NB4 (cell line): ENCODE measurements at regions not wholly inside any gene's neighbourhood (a gene's known extent, or its start where the extent isn't known, plus 50 kb on each side); places are given as distances from the start of the nearest gene placed in this dataset.

Experiments used
- DNase-seq: peaks from one replicate; pipeline ENCODE4 v3.0.0; 2010; ENCODE audit warnings: low read depth
- H3K4me3 ChIP-seq: one replicate; pipeline ENCODE4 v1.5.1; 2011; ENCODE audit warnings: mild to moderate bottlenecking, low read depth, low read length, moderate library complexity
- MYC ChIP-seq: IDR thresholded peaks from 2 replicates; pipeline ENCODE4 v1.6.1; 2011; ENCODE audit warnings: low read depth, low read length
- POLR2A ChIP-seq: IDR thresholded peaks from 2 replicates; pipeline ENCODE4 v1.6.1; 2011; ENCODE audit warnings: mild to moderate bottlenecking; ENCODE audit not compliant: insufficient read length; ENCODE audit errors: extremely low read depth
- TF ChIP-seq, protein P1 (sequence below): IDR thresholded peaks from one replicate; pipeline ENCODE4 v1.5.1; 2012; ENCODE audit warnings: low read depth, low read length
- TF ChIP-seq, protein P2 (sequence below): IDR thresholded peaks from 2 replicates; pipeline ENCODE4 v1.6.1; 2011; ENCODE audit warnings: low read depth, low read length

DNA sequence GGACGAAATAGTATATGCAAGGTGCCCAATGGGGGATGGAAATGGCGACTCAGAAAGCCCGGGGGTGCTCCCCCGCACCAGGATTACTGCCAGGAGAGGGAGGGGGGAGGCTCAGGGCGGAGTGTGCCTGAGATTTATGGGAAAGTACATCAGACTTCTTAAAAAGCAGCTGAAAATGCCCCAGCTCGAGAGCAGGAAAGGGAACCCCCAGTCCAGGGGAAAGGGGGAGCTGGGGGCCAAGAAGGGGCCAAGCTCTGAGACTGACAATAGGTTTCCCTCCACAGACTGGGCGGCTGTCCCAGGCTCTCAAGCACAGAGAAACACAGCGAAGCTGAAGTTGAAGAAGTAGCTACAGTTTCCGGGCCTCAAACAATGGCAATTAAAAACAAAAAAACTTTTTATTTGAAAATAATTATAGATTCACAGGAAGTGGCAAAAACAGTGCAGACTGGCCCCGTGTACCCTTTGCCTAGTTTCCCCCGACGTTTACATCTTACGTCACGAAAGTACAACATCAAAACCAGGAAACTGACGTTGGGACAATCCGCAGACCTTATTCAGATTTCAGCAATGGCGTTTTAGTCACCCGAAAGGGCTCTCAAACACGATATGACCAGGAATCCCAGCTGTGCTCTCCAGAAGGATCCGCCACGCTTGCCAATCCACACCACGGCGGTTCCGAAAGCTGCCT lies 83.9 kb upstream of the FGFR2 start:
- DNase-seq: no peak
- no peak for TF ChIP-seq MYC
- TF ChIP-seq, protein P1, sequence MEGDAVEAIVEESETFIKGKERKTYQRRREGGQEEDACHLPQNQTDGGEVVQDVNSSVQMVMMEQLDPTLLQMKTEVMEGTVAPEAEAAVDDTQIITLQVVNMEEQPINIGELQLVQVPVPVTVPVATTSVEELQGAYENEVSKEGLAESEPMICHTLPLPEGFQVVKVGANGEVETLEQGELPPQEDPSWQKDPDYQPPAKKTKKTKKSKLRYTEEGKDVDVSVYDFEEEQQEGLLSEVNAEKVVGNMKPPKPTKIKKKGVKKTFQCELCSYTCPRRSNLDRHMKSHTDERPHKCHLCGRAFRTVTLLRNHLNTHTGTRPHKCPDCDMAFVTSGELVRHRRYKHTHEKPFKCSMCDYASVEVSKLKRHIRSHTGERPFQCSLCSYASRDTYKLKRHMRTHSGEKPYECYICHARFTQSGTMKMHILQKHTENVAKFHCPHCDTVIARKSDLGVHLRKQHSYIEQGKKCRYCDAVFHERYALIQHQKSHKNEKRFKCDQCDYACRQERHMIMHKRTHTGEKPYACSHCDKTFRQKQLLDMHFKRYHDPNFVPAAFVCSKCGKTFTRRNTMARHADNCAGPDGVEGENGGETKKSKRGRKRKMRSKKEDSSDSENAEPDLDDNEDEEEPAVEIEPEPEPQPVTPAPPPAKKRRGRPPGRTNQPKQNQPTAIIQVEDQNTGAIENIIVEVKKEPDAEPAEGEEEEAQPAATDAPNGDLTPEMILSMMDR: no peak
- TF ChIP-seq, protein P2, sequence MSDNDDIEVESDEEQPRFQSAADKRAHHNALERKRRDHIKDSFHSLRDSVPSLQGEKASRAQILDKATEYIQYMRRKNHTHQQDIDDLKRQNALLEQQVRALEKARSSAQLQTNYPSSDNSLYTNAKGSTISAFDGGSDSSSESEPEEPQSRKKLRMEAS: no peak
- TF ChIP-seq POLR2A: no peak
- no peak overlapping the region for H3K4me3 ChIP-seq

DNA sequence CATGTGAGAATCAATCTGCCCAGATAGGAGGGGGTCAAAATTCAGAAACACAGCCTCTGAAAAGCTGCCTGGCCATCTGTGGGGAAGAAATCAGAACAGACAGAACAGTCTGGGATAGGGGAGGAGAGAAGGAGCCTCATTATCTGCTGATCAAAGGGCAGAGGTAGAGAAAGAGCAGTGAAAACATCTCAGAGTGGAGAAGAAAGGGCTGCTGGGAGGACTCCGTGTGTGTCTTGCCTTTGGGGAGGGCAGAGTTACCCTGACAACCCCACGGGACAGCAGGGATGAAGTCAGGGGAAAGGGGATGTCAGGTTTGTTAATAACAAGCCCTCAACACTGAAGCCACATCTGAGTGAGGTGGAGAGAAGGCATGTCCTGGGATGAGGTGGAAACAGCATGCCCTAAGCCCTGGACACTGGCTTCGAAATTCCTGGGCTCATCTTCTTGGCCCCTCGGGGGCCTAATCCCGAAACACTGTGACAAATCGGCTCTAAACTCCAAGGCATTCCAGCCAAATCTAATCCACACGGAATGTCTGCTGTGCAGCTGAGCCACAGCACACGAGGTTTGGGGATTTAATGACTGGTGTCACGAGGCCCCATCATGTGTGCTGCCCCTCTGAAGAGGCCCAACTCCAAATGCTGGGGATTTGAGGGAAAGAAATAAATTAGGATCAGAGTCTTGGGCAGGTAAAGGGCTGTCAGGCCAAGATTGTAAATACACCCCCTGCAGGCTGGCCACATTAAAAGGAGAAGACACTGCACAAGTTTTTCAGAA lies 82.8 kb upstream of the FGFR2 start:
- no peak for TF ChIP-seq POLR2A
- TF ChIP-seq, protein P2: no peak
- TF ChIP-seq, protein P1: no peak
- TF ChIP-seq MYC: no peak
- no peak for DNase-seq
- H3K4me3 ChIP-seq: no peak overlapping the region

DNA sequence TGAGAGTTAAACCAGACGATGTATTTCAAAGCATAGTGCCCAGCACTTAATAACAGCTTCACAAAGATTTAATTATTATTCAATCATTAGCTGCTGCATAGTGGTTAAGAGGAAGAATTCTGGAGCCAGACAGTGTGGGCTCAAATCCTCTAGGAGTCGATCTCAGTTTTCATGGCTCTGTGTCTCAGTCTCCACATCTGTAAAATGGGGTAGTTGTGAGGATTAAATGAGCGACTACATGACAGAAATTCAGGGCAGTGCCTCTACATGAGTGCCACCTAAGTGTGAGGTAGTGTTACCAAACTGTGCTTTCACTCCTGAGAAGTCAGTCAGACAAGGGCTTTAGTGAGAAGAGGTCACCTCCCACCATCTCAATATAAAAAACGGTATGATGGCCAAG lies 81.7 kb upstream of the FGFR2 start:
- TF ChIP-seq, protein P2: no peak
- TF ChIP-seq, protein P1: no peak
- no peak for TF ChIP-seq MYC
- TF ChIP-seq POLR2A: no peak
- no peak for DNase-seq
- H3K4me3 ChIP-seq: no peak overlapping the region

DNA sequence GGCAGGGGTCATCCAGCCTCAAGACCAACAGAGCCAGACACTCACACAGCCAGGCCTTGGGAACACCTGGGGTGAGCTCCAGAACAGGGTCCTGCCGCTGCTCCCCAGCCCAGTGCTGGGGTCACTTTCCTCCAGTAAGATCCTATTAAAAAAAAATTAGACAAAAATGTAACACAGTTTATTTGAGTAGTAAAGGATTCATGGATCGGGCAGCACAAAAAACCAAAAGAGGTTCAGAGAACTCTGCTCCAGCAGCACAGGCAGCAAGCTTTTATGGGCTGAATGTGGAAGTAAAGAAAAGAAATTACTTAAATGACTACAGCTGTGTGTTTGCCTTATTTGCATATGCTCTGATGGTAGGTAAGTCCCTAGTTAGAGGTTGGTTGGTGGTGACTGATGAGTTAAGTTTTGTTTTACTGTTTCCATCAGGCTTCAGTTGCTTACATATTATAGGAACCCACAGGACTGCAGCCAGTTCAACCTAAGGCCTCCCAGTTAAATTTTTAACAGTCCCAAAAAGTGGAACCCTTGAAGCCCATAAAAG lies 80.5 kb upstream of the FGFR2 start:
- no peak for DNase-seq
- H3K4me3 ChIP-seq: no peak overlapping the region
- TF ChIP-seq, protein P1: no peak
- no peak for TF ChIP-seq MYC
- TF ChIP-seq POLR2A: no peak
- TF ChIP-seq, protein P2: no peak

DNA sequence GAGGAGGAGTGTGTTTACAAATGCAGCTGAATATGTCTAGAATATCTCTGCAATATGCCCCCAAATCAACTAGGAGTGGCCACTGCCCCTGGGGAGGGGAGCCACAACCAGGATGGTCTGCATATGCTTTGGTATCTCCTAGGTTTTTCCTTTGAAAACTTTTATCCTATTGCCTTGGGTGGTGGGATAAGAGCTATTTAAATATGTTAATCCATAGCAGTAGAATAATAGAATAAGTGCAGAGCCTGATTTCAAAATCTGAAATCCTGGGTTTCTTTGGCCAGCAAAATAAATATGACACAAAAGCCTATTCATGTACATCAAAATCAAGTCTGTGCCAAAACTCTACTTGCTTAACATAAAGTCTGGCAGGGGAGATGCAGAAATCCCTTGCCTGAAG lies 79.6 kb upstream of the FGFR2 start:
- no peak overlapping the region for H3K4me3 ChIP-seq
- TF ChIP-seq POLR2A (no peak), MYC (no peak)
- TF ChIP-seq, protein P2: no peak
- TF ChIP-seq, protein P1: no peak
- no peak for DNase-seq
